Body of pancreas (tissue), 4 donors: ENCODE measurements at regions not wholly inside any gene's neighbourhood (a gene's known extent, or its start where the extent isn't known, plus 50 kb on each side); places are given as distances from the start of the nearest gene placed in this dataset.

Experiments
- ATAC-seq: fragments of 150-250 bp; one replicate; pipeline ENCODE4 v1.9.1; 2016
- DNase-seq, 4 donors: peaks; one replicate each; pipeline ENCODE4 v3.0.0-alpha.2; 2019
- H3K27ac ChIP-seq, 4 donors: fragments of 200-600 bp; sonication (generic); 1 replicate in 3 of 4; 2 replicates in 1 of 4; pipeline versions ENCODE4 v1.5.1 to v1.6.1; 2016 to 2019; ENCODE audit warnings: mild to moderate bottlenecking in 1 of 4, mixed read lengths in 1 of 4, moderate library complexity in 1 of 4
- H3K27me3 ChIP-seq, 2 donors: fragments of 200-600 bp; sonication (generic); one replicate each; pipeline ENCODE4 v1.6.0; 2016; ENCODE audit warnings: mild to moderate bottlenecking in 1 of 2
- H3K36me3 ChIP-seq, 2 donors: fragments of 200-600 bp; sonication (generic); replicated peaks in 1 of 2; 2 replicates each; pipeline ENCODE4 v1.5.1; 2016; ENCODE audit warnings: low read depth in 2 of 2; ENCODE audit not compliant: insufficient read depth in 1 of 2
- H3K4me1 ChIP-seq: fragments of 200-600 bp; sonication (generic); one replicate; pipeline ENCODE4 v1.6.0; 2016
- H3K4me3 ChIP-seq, 2 donors: fragments of 200-600 bp; sonication (generic); 1 replicate in 1 of 2; 2 replicates in 1 of 2; pipeline ENCODE4 v1.5.1; 2016 to 2019
- H3K9me3 ChIP-seq, 3 donors: fragments of 200-600 bp; sonication (generic); 1 replicate in 2 of 3; 2 replicates in 1 of 3; pipeline ENCODE4 v1.5.1; 2016
- POLR2A ChIP-seq, 3 donors: fragments of 450-650 bp; IDR thresholded peaks; one replicate each; pipeline ENCODE4 v1.6.1; 2016; ENCODE audit warnings: antibody characterized with exemption in 3 of 3, mild to moderate bottlenecking in 2 of 3
- WGBS, 2 donors: methylation state at CpG; one replicate each; pipeline ENCODE4 v1.1.5; 2017; 5-methylcytosine and 5-hydroxymethylcytosine counted together
- intact Hi-C: fragments of 100-400 bp; cut with DNase I; formaldehyde crosslinking; loops from one replicate; pipeline ENCODE4 v1.15.1; 2023
- TF ChIP-seq, protein P1 (sequence below), 7 experiments: fragments of 450-650 bp in 4 of 7; fragments of 200-600 bp in 3 of 7; sonication (generic) in 3 of 7; IDR thresholded peaks; one replicate each; pipeline ENCODE4 v1.5.1; 2016 to 2019; ENCODE audit warnings: antibody characterized with exemption in 7 of 7

DNA sequence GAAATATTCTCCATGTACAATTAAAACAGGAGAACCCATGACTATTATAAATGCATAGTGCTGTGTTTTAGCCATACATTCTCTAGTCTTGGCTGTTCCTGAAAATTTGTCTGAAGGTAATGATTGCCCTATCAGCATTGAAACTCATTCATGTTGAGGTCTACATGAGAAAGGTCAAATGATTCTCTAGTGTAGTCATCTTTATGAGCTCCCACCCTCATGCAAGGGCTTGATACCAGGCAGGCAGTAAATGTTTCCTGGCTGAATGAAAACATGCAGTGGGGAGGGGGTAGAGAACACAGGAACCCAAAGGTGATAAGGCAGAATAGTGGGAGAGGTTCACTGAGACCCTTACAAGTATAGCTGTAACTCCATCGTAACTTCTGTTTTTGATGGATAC lies 424.3 kb downstream of the COG6 start:
- peaks cover 10% of the 10 kb centered on the region for H3K4me1 ChIP-seq
- H3K4me3 ChIP-seq = no peak overlapping the region
- no peak overlapping the region for H3K27ac ChIP-seq
- no peaks in the 10 kb centered on the region for H3K36me3 ChIP-seq
- no peaks in the 10 kb centered on the region for H3K9me3 ChIP-seq
- WGBS, 2 donors = 93 to 96% methylated on average over 1 of the region's 1 CpG
- intact Hi-C loops = loop anchor here (10.0 kb wide), 2 partner anchors 445 to 605 kb away; no protein-coding TSS in a partner anchor
- no peak for DNase-seq
- TF ChIP-seq, protein P1, sequence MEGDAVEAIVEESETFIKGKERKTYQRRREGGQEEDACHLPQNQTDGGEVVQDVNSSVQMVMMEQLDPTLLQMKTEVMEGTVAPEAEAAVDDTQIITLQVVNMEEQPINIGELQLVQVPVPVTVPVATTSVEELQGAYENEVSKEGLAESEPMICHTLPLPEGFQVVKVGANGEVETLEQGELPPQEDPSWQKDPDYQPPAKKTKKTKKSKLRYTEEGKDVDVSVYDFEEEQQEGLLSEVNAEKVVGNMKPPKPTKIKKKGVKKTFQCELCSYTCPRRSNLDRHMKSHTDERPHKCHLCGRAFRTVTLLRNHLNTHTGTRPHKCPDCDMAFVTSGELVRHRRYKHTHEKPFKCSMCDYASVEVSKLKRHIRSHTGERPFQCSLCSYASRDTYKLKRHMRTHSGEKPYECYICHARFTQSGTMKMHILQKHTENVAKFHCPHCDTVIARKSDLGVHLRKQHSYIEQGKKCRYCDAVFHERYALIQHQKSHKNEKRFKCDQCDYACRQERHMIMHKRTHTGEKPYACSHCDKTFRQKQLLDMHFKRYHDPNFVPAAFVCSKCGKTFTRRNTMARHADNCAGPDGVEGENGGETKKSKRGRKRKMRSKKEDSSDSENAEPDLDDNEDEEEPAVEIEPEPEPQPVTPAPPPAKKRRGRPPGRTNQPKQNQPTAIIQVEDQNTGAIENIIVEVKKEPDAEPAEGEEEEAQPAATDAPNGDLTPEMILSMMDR (IDR thresholded peaks at IDR 0.05) = no peak
- no peak for TF ChIP-seq POLR2A (IDR thresholded peaks at IDR 0.05)
- no peaks in the 10 kb centered on the region for H3K27me3 ChIP-seq
- no peak for ATAC-seq

DNA sequence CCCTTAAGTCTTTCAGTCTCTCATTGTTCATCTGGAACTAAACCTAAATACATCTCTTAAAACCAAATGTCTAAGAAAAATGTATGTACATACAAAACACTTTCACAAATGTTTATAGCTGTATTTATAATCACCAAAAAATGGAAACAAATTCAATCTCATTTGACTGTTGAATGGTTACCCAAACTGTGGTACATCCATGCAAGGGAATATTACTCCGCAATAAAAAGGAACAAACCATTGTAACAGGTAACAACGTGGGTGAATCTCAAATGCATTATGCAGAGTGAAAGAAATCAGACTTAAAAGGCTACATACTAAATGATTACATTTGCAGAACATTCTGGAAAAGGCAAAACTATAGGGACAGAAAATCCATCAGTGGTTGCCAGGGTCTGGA lies 425.2 kb downstream of the COG6 start:
- Histone ChIP-seq H3K4me1 (peaks cover 15% of the 10 kb centered on the region), H3K4me3 (no peak overlapping the region), H3K9me3 (no peaks in the 10 kb centered on the region), H3K36me3 (no peaks in the 10 kb centered on the region), H3K27me3 (no peaks in the 10 kb centered on the region), H3K27ac (no peak overlapping the region)
- DNase-seq (no peak), ATAC-seq (no peak)
- intact Hi-C loops = loop anchor here (10.0 kb wide), 1 partner anchor 444 kb away; no protein-coding TSS in a partner anchor
- WGBS, 2 donors = 91 to 93% methylated on average over 2 of the region's 2 CpGs
- TF ChIP-seq, protein P1 (IDR thresholded peaks at IDR 0.05) = no peak
- TF ChIP-seq POLR2A (IDR thresholded peaks at IDR 0.05) = no peak

DNA sequence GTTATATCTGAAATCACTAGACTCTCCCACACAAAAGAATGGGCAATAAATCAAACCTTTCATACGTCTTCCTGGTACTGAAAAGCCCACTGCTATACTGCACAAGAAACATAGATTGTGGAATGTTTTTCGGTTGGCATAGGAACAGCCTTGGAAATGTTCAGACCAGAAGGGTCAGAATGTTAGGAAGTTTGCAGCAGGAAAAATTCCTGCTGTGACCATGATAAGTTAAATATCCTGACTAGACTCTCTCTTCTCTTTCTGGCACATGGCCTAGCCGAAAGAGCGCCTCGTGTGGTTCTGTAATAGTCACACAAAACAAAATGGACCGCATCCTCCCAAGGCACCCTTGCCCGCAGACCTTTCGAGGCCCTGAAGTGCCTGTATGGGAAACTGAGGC lies 427.2 kb downstream of the COG6 start:
- Histone ChIP-seq H3K27me3 (no peaks in the 10 kb centered on the region), H3K36me3 (no peaks in the 10 kb centered on the region), H3K9me3 (no peaks in the 10 kb centered on the region), H3K4me1 (peaks cover 15% of the 10 kb centered on the region), H3K4me3 (no peak overlapping the region), H3K27ac (peak overlapping the region in 2 of 4 donors; percentile 37 to 40)
- TF ChIP-seq, protein P1 (IDR thresholded peaks at IDR 0.05) = peak in 1 of 7 experiments; percentile 26
- TF ChIP-seq POLR2A (IDR thresholded peaks at IDR 0.05) = no peak
- intact Hi-C loops = loop anchor here (10.0 kb wide), 1 partner anchor 442 kb away; no protein-coding TSS in a partner anchor
- DNase-seq (peak in 3 of 4 donors; percentile 34 to 47 (median 38)), ATAC-seq (peak; percentile 80)
- 62 to 69% methylated on average over 8 of the region's 8 CpGs for WGBS, 2 donors

DNA sequence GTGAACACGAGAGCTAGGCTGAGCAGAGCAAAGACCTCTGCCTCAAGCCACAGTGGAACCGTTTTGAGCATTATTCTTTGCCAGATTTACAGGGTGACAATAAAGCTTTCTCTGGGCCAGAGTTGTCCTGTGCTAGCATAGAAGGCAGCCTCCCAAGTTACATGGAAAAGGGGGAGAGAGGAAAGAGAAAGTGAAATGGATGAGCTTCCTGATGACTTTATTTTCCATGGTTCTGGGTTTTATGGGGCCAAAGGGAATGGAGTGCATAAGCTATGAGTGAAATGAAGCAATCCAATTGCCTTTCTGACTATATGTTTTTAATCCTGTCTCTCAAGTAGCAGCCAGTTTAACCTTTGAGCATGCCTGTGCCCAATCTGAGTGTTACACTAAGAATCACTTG lies 428.4 kb downstream of the COG6 start:
- Histone ChIP-seq H3K36me3 (no peaks in the 10 kb centered on the region), H3K9me3 (no peaks in the 10 kb centered on the region), H3K27me3 (no peaks in the 10 kb centered on the region), H3K27ac (no peak overlapping the region), H3K4me3 (no peak overlapping the region), H3K4me1 (peaks cover 15% of the 10 kb centered on the region)
- intact Hi-C loops = loop anchor here (10.0 kb wide), 1 partner anchor 441 kb away; no protein-coding TSS in a partner anchor
- 90 to 94% methylated on average over 2 of the region's 2 CpGs for WGBS, 2 donors
- TF ChIP-seq POLR2A (IDR thresholded peaks at IDR 0.05) = no peak
- TF ChIP-seq, protein P1 (IDR thresholded peaks at IDR 0.05) = no peak
- no peak for DNase-seq
- no peak for ATAC-seq

DNA sequence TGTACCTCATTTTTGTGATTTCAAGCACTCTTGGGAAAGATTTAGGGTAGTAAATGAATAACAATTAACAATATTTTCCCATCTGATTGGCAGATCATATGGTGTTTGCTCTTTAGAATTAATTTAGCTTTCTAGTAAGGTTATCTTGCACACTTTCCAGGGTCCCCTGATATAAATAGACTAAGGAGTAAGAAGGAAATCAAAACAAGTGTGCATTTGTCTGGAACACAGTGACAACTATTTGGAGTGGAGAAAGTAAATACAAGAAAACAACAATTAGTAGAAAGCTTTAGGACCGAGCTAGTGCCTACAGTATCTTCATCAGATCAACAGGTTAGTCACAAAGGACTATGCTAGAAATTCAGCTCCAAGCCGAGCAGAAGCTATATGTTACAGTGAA lies 429.5 kb downstream of the COG6 start:
- 48% methylated on average over 2 of the region's 2 CpGs for WGBS, 2 donors
- no peak overlapping the region for H3K4me3 ChIP-seq
- no peaks in the 10 kb centered on the region for H3K9me3 ChIP-seq
- H3K4me1 ChIP-seq = peaks cover 15% of the 10 kb centered on the region
- H3K27me3 ChIP-seq = no peaks in the 10 kb centered on the region
- H3K36me3 ChIP-seq = no peaks in the 10 kb centered on the region
- intact Hi-C loops = loop anchor here (10.0 kb wide), 1 partner anchor 440 kb away; no protein-coding TSS in a partner anchor
- no peak for TF ChIP-seq POLR2A (IDR thresholded peaks at IDR 0.05)
- TF ChIP-seq, protein P1 (IDR thresholded peaks at IDR 0.05) = no peak
- ATAC-seq = no peak
- no peak for DNase-seq
- no peak overlapping the region for H3K27ac ChIP-seq
